CD4-positive, CD25-positive, alpha-beta regulatory T cell (primary cell): ENCODE measurements at regions not wholly inside any gene's neighbourhood (a gene's known extent, or its start where the extent isn't known, plus 50 kb on each side); places are given as distances from the start of the nearest gene placed in this dataset.

ENCODE experiments used
- ATAC-seq, 2 donors: fragments of 150-1000 bp; cut with Tn5 transposase; one replicate each; pipeline ENCODE4 v1.10.0; 2021; ENCODE audit warnings: low read depth in 2 of 2, moderate number of reproducible peaks in 2 of 2, moderate library complexity in 1 of 2
- DNase-seq, 3 donors: peaks; one replicate each; pipeline versions ENCODE4 v3.0.0 to v3.0.0-alpha.2; 2012 to 2022; ENCODE audit warnings: mixed read lengths in 1 of 3
- H3K27ac ChIP-seq: one replicate; pipeline ENCODE4 v1.7.0; 2013; ENCODE audit warnings: mild to moderate bottlenecking, low read length; ENCODE audit not compliant: insufficient read depth, poor library complexity, severe bottlenecking
- H3K27me3 ChIP-seq: one replicate; pipeline ENCODE4 v1.7.0; 2013; ENCODE audit warnings: low read length; ENCODE audit not compliant: control insufficient read depth, insufficient read depth
- H3K36me3 ChIP-seq: one replicate; pipeline ENCODE4 v1.7.0; 2013; ENCODE audit warnings: mild to moderate bottlenecking, low read length, moderate library complexity; ENCODE audit not compliant: control insufficient read depth, insufficient read depth
- H3K4me1 ChIP-seq: 2 replicates; pipeline ENCODE4 v1.7.0; 2013; ENCODE audit warnings: mild to moderate bottlenecking, low read length; ENCODE audit not compliant: insufficient read depth, control insufficient read depth, poor library complexity, severe bottlenecking
- H3K4me3 ChIP-seq: one replicate; pipeline ENCODE4 v1.7.0; 2013; ENCODE audit warnings: low read depth, mild to moderate bottlenecking, low read length, moderate library complexity
- H3K9me3 ChIP-seq, 2 experiments: 1 replicate in 1 of 2; 2 replicates in 1 of 2; pipeline ENCODE4 v1.7.0; 2013; ENCODE audit warnings: low read length in 2 of 2, mild to moderate bottlenecking in 1 of 2, moderate library complexity in 1 of 2; ENCODE audit not compliant: control insufficient read depth in 2 of 2
- H3K27ac Mint-ChIP-seq, 3 donors: one replicate each; pipeline ENCODE4 v1.8.0; 2020 to 2022; ENCODE audit warnings: mild to moderate bottlenecking in 3 of 3, mixed read lengths in 3 of 3, moderate library complexity in 2 of 3
- H3K27me3 Mint-ChIP-seq: one replicate; pipeline ENCODE4 v1.8.0; 2022; ENCODE audit warnings: mild to moderate bottlenecking, mixed read lengths
- H3K36me3 Mint-ChIP-seq: one replicate; pipeline ENCODE4 v1.8.0; 2020; ENCODE audit warnings: mixed read lengths
- H3K4me1 Mint-ChIP-seq, 4 donors: one replicate each; pipeline ENCODE4 v1.8.0; 2020 to 2022; ENCODE audit warnings: mixed read lengths in 4 of 4, mild to moderate bottlenecking in 1 of 4
- H3K4me3 Mint-ChIP-seq, 4 donors: one replicate each; pipeline ENCODE4 v1.8.0; 2020 to 2022; ENCODE audit warnings: mild to moderate bottlenecking in 4 of 4, mixed read lengths in 4 of 4, moderate library complexity in 3 of 4
- H3K9me3 Mint-ChIP-seq, 7 donors: one replicate each; pipeline ENCODE4 v1.8.0; 2020 to 2022; ENCODE audit warnings: mixed read lengths in 7 of 7, mild to moderate bottlenecking in 3 of 7, moderate library complexity in 2 of 7

- H3K27me3 ChIP-seq: no peaks in the 10 kb centered on the region
- no peaks in the 10 kb centered on the region for H3K9me3 Mint-ChIP-seq
- H3K4me1 Mint-ChIP-seq: no peaks in the 10 kb centered on the region
- no peaks in the 10 kb centered on the region for H3K36me3 ChIP-seq
- ATAC-seq (no peak), DNase-seq (no peak)
- H3K27me3 Mint-ChIP-seq: peaks cover 17% of the 10 kb centered on the region
- H3K9me3 ChIP-seq: no peaks in the 10 kb centered on the region
- H3K27ac Mint-ChIP-seq: no peak overlapping the region
- no peak overlapping the region for H3K4me3 Mint-ChIP-seq
- H3K36me3 Mint-ChIP-seq: no peaks in the 10 kb centered on the region
- no peak overlapping the region for H3K27ac ChIP-seq
- no peaks in the 10 kb centered on the region for H3K4me1 ChIP-seq
- no peak overlapping the region for H3K4me3 ChIP-seq
These were observed 106.9 kb upstream of the C7orf33 start for GRCh38 chr7:148483515-148484308.

GRCh38 chr7:148484486-148484885, 106.1 kb upstream of the C7orf33 start:
- Mint-ChIP-seq H3K4me1 (no peaks in the 10 kb centered on the region), H3K4me3 (no peak overlapping the region), H3K9me3 (no peaks in the 10 kb centered on the region), H3K27me3 (peaks cover 19% of the 10 kb centered on the region), H3K27ac (no peak overlapping the region), H3K36me3 (no peaks in the 10 kb centered on the region)
- Histone ChIP-seq H3K9me3 (no peaks in the 10 kb centered on the region), H3K4me3 (no peak overlapping the region), H3K27me3 (no peaks in the 10 kb centered on the region), H3K36me3 (no peaks in the 10 kb centered on the region), H3K27ac (no peak overlapping the region), H3K4me1 (no peaks in the 10 kb centered on the region)
- DNase-seq: no peak
- ATAC-seq: no peak

GRCh38 chr7:148485618-148486017, 104.9 kb upstream of the C7orf33 start:
- Histone ChIP-seq H3K27ac (no peak overlapping the region), H3K4me3 (no peak overlapping the region), H3K27me3 (peaks cover 5% of the 10 kb centered on the region), H3K36me3 (no peaks in the 10 kb centered on the region), H3K4me1 (no peaks in the 10 kb centered on the region), H3K9me3 (no peaks in the 10 kb centered on the region)
- peaks cover 30% of the 10 kb centered on the region for H3K27me3 Mint-ChIP-seq
- no peaks in the 10 kb centered on the region for H3K9me3 Mint-ChIP-seq
- ATAC-seq (no peak), DNase-seq (no peak)
- H3K4me3 Mint-ChIP-seq: no peak overlapping the region
- H3K4me1 Mint-ChIP-seq: no peaks in the 10 kb centered on the region
- H3K36me3 Mint-ChIP-seq: no peaks in the 10 kb centered on the region
- no peak overlapping the region for H3K27ac Mint-ChIP-seq

- DNase-seq: no peak
- Histone ChIP-seq H3K4me1 (no peaks in the 10 kb centered on the region), H3K27ac (no peak overlapping the region), H3K4me3 (no peak overlapping the region), H3K27me3 (peaks cover 10% of the 10 kb centered on the region), H3K36me3 (no peaks in the 10 kb centered on the region), H3K9me3 (no peaks in the 10 kb centered on the region)
- Mint-ChIP-seq H3K9me3 (no peaks in the 10 kb centered on the region), H3K36me3 (no peaks in the 10 kb centered on the region), H3K27ac (no peak overlapping the region), H3K27me3 (peaks cover 31% of the 10 kb centered on the region), H3K4me3 (no peak overlapping the region), H3K4me1 (no peaks in the 10 kb centered on the region)
- ATAC-seq: no peak
These were observed 103.6 kb upstream of the C7orf33 start for GRCh38 chr7:148486937-148487336.

GRCh38 chr7:148487912-148488311, 102.7 kb upstream of the C7orf33 start:
- H3K27ac ChIP-seq: no peak overlapping the region
- Mint-ChIP-seq H3K9me3 (peaks cover 0 to 3% (median 0%) of the 10 kb centered on the region in 7 donors), H3K27ac (no peak overlapping the region), H3K4me3 (no peak overlapping the region), H3K27me3 (peaks cover 38% of the 10 kb centered on the region), H3K4me1 (no peaks in the 10 kb centered on the region), H3K36me3 (no peaks in the 10 kb centered on the region)
- no peaks in the 10 kb centered on the region for H3K4me1 ChIP-seq
- H3K27me3 ChIP-seq: peaks cover 15% of the 10 kb centered on the region
- no peaks in the 10 kb centered on the region for H3K36me3 ChIP-seq
- H3K4me3 ChIP-seq: no peak overlapping the region
- DNase-seq (no peak), ATAC-seq (no peak)
- H3K9me3 ChIP-seq: peaks cover 0 to 2% of the 10 kb centered on the region in 2 experiments

GRCh38 chr7:148489678-148490077, 100.9 kb upstream of the C7orf33 start:
- Histone ChIP-seq H3K9me3 (peaks cover 0 to 2% of the 10 kb centered on the region in 2 experiments), H3K27me3 (peaks cover 15% of the 10 kb centered on the region), H3K4me3 (no peak overlapping the region), H3K4me1 (no peaks in the 10 kb centered on the region), H3K27ac (no peak overlapping the region), H3K36me3 (no peaks in the 10 kb centered on the region)
- Mint-ChIP-seq H3K4me1 (no peaks in the 10 kb centered on the region), H3K4me3 (no peak overlapping the region), H3K27me3 (peaks cover 47% of the 10 kb centered on the region), H3K36me3 (no peaks in the 10 kb centered on the region), H3K9me3 (peaks cover 0 to 3% (median 0%) of the 10 kb centered on the region in 7 donors), H3K27ac (no peak overlapping the region)
- no peak for DNase-seq
- no peak for ATAC-seq

- no peak overlapping the region for H3K4me3 ChIP-seq
- Mint-ChIP-seq H3K9me3 (peaks cover 0 to 4% (median 0%) of the 10 kb centered on the region in 7 donors), H3K27me3 (peaks cover 38% of the 10 kb centered on the region), H3K4me3 (no peak overlapping the region), H3K4me1 (no peaks in the 10 kb centered on the region), H3K36me3 (no peaks in the 10 kb centered on the region), H3K27ac (no peak overlapping the region)
- ATAC-seq: no peak
- no peaks in the 10 kb centered on the region for H3K4me1 ChIP-seq
- H3K9me3 ChIP-seq: peaks cover 0 to 2% of the 10 kb centered on the region in 2 experiments
- no peak for DNase-seq
- peaks cover 15% of the 10 kb centered on the region for H3K27me3 ChIP-seq
- H3K27ac ChIP-seq: no peak overlapping the region
- H3K36me3 ChIP-seq: no peaks in the 10 kb centered on the region
These were observed 98.3 kb upstream of the C7orf33 start for GRCh38 chr7:148492157-148492860.
